H9 (cell line): ENCODE measurements at regions not wholly inside any gene's neighbourhood (a gene's known extent, or its start where the extent isn't known, plus 50 kb on each side); places are given as distances from the start of the nearest gene placed in this dataset.

ENCODE experiments used
- DNase-seq: peaks from one replicate; pipeline ENCODE4 v3.0.0-alpha.2; 2017
- H2AFZ ChIP-seq: one replicate; pipeline ENCODE4 v1.6.1; 2013; ENCODE audit warnings: mild to moderate bottlenecking, low read length, control low read depth, moderate library complexity
- H2AK5ac ChIP-seq: 2 replicates; pipeline ENCODE4 v1.6.1; 2013; ENCODE audit warnings: low read length, control low read depth, mixed read lengths; ENCODE audit not compliant: insufficient read length
- H2BK120ac ChIP-seq: one replicate; pipeline ENCODE4 v1.6.1; 2013; ENCODE audit warnings: low read depth, mild to moderate bottlenecking, low read length, control low read depth, inconsistent platforms; ENCODE audit not compliant: poor library complexity, severe bottlenecking
- H2BK12ac ChIP-seq: 2 replicates; pipeline ENCODE4 v1.6.1; 2013; ENCODE audit warnings: low read length, control low read depth, mixed read lengths, low read depth; ENCODE audit not compliant: insufficient read length
- H2BK15ac ChIP-seq: 2 replicates; pipeline ENCODE4 v1.6.1; 2013; ENCODE audit warnings: low read depth, low read length, control low read depth
- H2BK20ac ChIP-seq: one replicate; pipeline ENCODE4 v1.6.1; 2013; ENCODE audit warnings: low read depth, mild to moderate bottlenecking, low read length, control low read depth, inconsistent platforms; ENCODE audit not compliant: poor library complexity, severe bottlenecking
- H2BK5ac ChIP-seq: 2 replicates; pipeline ENCODE4 v1.6.1; 2013; ENCODE audit warnings: low read length, control low read depth, mixed read lengths; ENCODE audit not compliant: insufficient read length
- H3K14ac ChIP-seq: 2 replicates; pipeline ENCODE4 v1.6.1; 2013; ENCODE audit warnings: low read length, control low read depth; ENCODE audit not compliant: insufficient read depth
- H3K18ac ChIP-seq: 2 replicates; pipeline ENCODE4 v1.6.1; 2013; ENCODE audit warnings: low read depth, mild to moderate bottlenecking, mixed read lengths, low read length, control low read depth; ENCODE audit not compliant: insufficient read length
- H3K23ac ChIP-seq: 2 replicates; pipeline ENCODE4 v1.6.1; 2013; ENCODE audit warnings: low read length, control low read depth, mixed read lengths, low read depth; ENCODE audit not compliant: insufficient read length
- H3K23me2 ChIP-seq: 2 replicates; pipeline ENCODE4 v1.6.1; 2013; ENCODE audit warnings: low read depth, mild to moderate bottlenecking, mixed read lengths, low read length, control low read depth; ENCODE audit not compliant: insufficient read length, poor library complexity, severe bottlenecking
- H3K27ac ChIP-seq: 2 replicates; pipeline ENCODE4 v1.5.1; 2013; ENCODE audit warnings: low read length, control low read depth, mixed read lengths, low read depth; ENCODE audit not compliant: insufficient read length
- H3K27me3 ChIP-seq: 2 replicates; pipeline ENCODE4 v1.6.1; 2013; ENCODE audit warnings: low read length, control low read depth, inconsistent platforms; ENCODE audit not compliant: insufficient read depth
- H3K4ac ChIP-seq: 2 replicates; pipeline ENCODE4 v1.6.1; 2013; ENCODE audit warnings: low read depth, mild to moderate bottlenecking, control low read depth, inconsistent platforms, low read length, moderate library complexity
- H3K4me1 ChIP-seq: 2 replicates; pipeline ENCODE4 v1.6.1; 2013; ENCODE audit warnings: low read length, control low read depth, inconsistent platforms; ENCODE audit not compliant: insufficient read depth
- H3K4me2 ChIP-seq: 2 replicates; pipeline ENCODE4 v1.6.1; 2013; ENCODE audit warnings: low read length, control low read depth, mixed read lengths; ENCODE audit not compliant: insufficient read length, insufficient read depth
- H3K56ac ChIP-seq: 2 replicates; pipeline ENCODE4 v1.6.1; 2013; ENCODE audit warnings: low read depth, mild to moderate bottlenecking, mixed read lengths, low read length, control low read depth; ENCODE audit not compliant: insufficient read length
- H3K79me1 ChIP-seq: 2 replicates; pipeline ENCODE4 v1.6.1; 2013; ENCODE audit warnings: low read depth, mild to moderate bottlenecking, moderate library complexity, low read length, control low read depth, inconsistent platforms; ENCODE audit not compliant: insufficient read depth, poor library complexity, severe bottlenecking
- H3K79me2 ChIP-seq: 2 replicates; pipeline ENCODE4 v1.6.1; 2013; ENCODE audit warnings: low read length, control low read depth, inconsistent platforms; ENCODE audit not compliant: insufficient read depth
- H3K9ac ChIP-seq: 2 replicates; pipeline ENCODE4 v1.6.1; 2013; ENCODE audit warnings: low read length, control low read depth, mixed read lengths; ENCODE audit not compliant: insufficient read length; ENCODE audit errors: extremely low read depth
- H3K9me3 ChIP-seq: one replicate; pipeline ENCODE4 v1.6.1; 2013; ENCODE audit warnings: low read depth, low read length, inconsistent platforms; ENCODE audit not compliant: control insufficient read depth
- H3T11ph ChIP-seq: one replicate; pipeline ENCODE4 v1.6.1; 2013; ENCODE audit warnings: mild to moderate bottlenecking, low read length, control low read depth, inconsistent platforms
- H4K20me1 ChIP-seq: one replicate; pipeline ENCODE4 v1.6.1; 2013; ENCODE audit not compliant: control insufficient read depth, insufficient read length, insufficient read depth
- H4K5ac ChIP-seq: 2 replicates; pipeline ENCODE4 v1.6.1; 2013; ENCODE audit warnings: low read depth, mild to moderate bottlenecking, mixed read lengths, low read length, control low read depth; ENCODE audit not compliant: insufficient read length
- H4K8ac ChIP-seq: replicated peaks from 2 replicates; pipeline ENCODE4 v1.6.1; 2013; ENCODE audit warnings: low read length, control low read depth, mixed read lengths, low read depth; ENCODE audit not compliant: insufficient read length
- H4K91ac ChIP-seq: 2 replicates; pipeline ENCODE4 v1.6.1; 2013; ENCODE audit warnings: low read depth, mild to moderate bottlenecking, moderate library complexity, mixed read lengths, low read length, control low read depth; ENCODE audit not compliant: insufficient read length
- H3K27ac Mint-ChIP-seq, 3 experiments: 2 replicates in 2 of 3; 3 replicates in 1 of 3; pipeline ENCODE4 v1.8.0; 2020 to 2021; ENCODE audit warnings: mixed read lengths in 3 of 3, mild to moderate bottlenecking in 1 of 3, moderate library complexity in 1 of 3
- H3K27me3 Mint-ChIP-seq: 2 replicates; pipeline ENCODE4 v1.8.0; 2021; ENCODE audit warnings: low read depth, mild to moderate bottlenecking, moderate library complexity, mixed read lengths
- H3K36me3 Mint-ChIP-seq, 3 experiments: 2 replicates in 2 of 3; 3 replicates in 1 of 3; pipeline ENCODE4 v1.8.0; 2020 to 2021; ENCODE audit warnings: low read depth in 3 of 3, mixed read lengths in 3 of 3; ENCODE audit not compliant: insufficient read depth in 1 of 3
- H3K4me1 Mint-ChIP-seq, 2 experiments: 2 replicates each; pipeline ENCODE4 v1.8.0; 2020; ENCODE audit warnings: mixed read lengths in 2 of 2
- H3K4me3 Mint-ChIP-seq, 2 experiments: 2 replicates in 1 of 2; 3 replicates in 1 of 2; pipeline ENCODE4 v1.8.0; 2020 to 2021; ENCODE audit warnings: mild to moderate bottlenecking in 2 of 2, mixed read lengths in 2 of 2, moderate library complexity in 1 of 2
- H3K9me3 Mint-ChIP-seq, 2 experiments: 2 replicates in 1 of 2; 3 replicates in 1 of 2; pipeline ENCODE4 v1.8.0; 2020; ENCODE audit warnings: mild to moderate bottlenecking in 2 of 2, mixed read lengths in 2 of 2, moderate library complexity in 1 of 2
- WGBS: extraction: QIAGEN DNeasy Blood & Tissue Kit; methylation state at CpG from one replicate; pipeline ENCODE4 v1.1.7; 2013; ENCODE audit warnings: missing lambda C conversion rate, low lambda C conversion rate, mixed read lengths; ENCODE audit not compliant: insufficient read length; ENCODE audit errors: extremely low coverage; 5-methylcytosine and 5-hydroxymethylcytosine counted together
- TF ChIP-seq, protein P1 (sequence below): fragments of 200-600 bp; sonication (generic); conservative IDR thresholded peaks from 3 replicates; pipeline ENCODE4 v1.8.0; 2021; ENCODE audit warnings: antibody characterized with exemption, mild to moderate bottlenecking

- Histone ChIP-seq H3K79me2 (no peaks in the 10 kb centered on the region), H3K23ac (no peak overlapping the region), H3K4me1 (no peaks in the 10 kb centered on the region), H3K79me1 (no peaks in the 10 kb centered on the region), H2BK20ac (no peak overlapping the region), H4K8ac (no peak overlapping the region), H4K5ac (no peak overlapping the region), H2AFZ (no peak overlapping the region), H2BK12ac (no peak overlapping the region), H3K23me2 (peaks cover 9% of the 10 kb centered on the region), H3K14ac (no peak overlapping the region; the same call in 1 of the 2 replicates), H2AK5ac (no peak overlapping the region), H3K27ac (no peak overlapping the region), H3K18ac (no peak overlapping the region), H4K20me1 (no peaks in the 10 kb centered on the region), H2BK5ac (no peak overlapping the region), H3T11ph (no peak overlapping the region), H3K4ac (no peak overlapping the region), H4K91ac (no peak overlapping the region), H3K4me2 (no peak overlapping the region), H3K56ac (no peak overlapping the region), H3K9ac (no peak overlapping the region), H3K9me3 (no peaks in the 10 kb centered on the region), H2BK15ac (no peak overlapping the region), H2BK120ac (no peak overlapping the region), H3K27me3 (no peaks in the 10 kb centered on the region; the same call in 1 of the 2 replicates)
- no peaks in the 10 kb centered on the region for H3K36me3 Mint-ChIP-seq
- no peak for DNase-seq
- peaks cover 45 to 50% of the 10 kb centered on the region in 2 experiments for H3K4me1 Mint-ChIP-seq
- WGBS: no CpG with 5 or more reads among the region's 7 CpGs
- no peak overlapping the region; a peak in 1 of 7 replicates for H3K27ac Mint-ChIP-seq
- peaks cover 27% of the 10 kb centered on the region for H3K27me3 Mint-ChIP-seq
- no peaks in the 10 kb centered on the region; a peak in 1 of 5 replicates for H3K9me3 Mint-ChIP-seq
- no peak overlapping the region for H3K4me3 Mint-ChIP-seq
- TF ChIP-seq, protein P1, sequence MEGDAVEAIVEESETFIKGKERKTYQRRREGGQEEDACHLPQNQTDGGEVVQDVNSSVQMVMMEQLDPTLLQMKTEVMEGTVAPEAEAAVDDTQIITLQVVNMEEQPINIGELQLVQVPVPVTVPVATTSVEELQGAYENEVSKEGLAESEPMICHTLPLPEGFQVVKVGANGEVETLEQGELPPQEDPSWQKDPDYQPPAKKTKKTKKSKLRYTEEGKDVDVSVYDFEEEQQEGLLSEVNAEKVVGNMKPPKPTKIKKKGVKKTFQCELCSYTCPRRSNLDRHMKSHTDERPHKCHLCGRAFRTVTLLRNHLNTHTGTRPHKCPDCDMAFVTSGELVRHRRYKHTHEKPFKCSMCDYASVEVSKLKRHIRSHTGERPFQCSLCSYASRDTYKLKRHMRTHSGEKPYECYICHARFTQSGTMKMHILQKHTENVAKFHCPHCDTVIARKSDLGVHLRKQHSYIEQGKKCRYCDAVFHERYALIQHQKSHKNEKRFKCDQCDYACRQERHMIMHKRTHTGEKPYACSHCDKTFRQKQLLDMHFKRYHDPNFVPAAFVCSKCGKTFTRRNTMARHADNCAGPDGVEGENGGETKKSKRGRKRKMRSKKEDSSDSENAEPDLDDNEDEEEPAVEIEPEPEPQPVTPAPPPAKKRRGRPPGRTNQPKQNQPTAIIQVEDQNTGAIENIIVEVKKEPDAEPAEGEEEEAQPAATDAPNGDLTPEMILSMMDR: no peak
Measured at GRCh38 chr5:3194271-3194670, 401.4 kb upstream of the IRX1 start.
